Kidney epithelial cell (primary cell): ENCODE measurements at regions not wholly inside any gene's neighbourhood (a gene's known extent, or its start where the extent isn't known, plus 50 kb on each side); places are given as distances from the start of the nearest gene placed in this dataset.

ENCODE experiments used
- DNase-seq: peaks from one replicate; pipeline ENCODE4 v3.0.0-alpha.2; 2010; ENCODE audit warnings: low read depth
- H3K27me3 ChIP-seq: 2 replicates; pipeline ENCODE4 v1.6.0; 2011; ENCODE audit warnings: low read length; ENCODE audit not compliant: control insufficient read depth, insufficient read depth
- H3K36me3 ChIP-seq: 2 replicates; pipeline ENCODE4 v1.5.1; 2011; ENCODE audit warnings: low read length; ENCODE audit not compliant: control insufficient read depth, insufficient read depth
- H3K4me3 ChIP-seq: 2 replicates; pipeline ENCODE4 v1.5.1; 2011; ENCODE audit warnings: low read depth, mild to moderate bottlenecking, control low read depth, low read length
- TF ChIP-seq, protein P1 (sequence below): IDR thresholded peaks from 2 replicates; pipeline ENCODE4 v1.5.1; 2011; ENCODE audit warnings: mild to moderate bottlenecking, moderate library complexity, low read length, control low read depth, inconsistent platforms; ENCODE audit not compliant: insufficient read depth, poor library complexity, severe bottlenecking

GRCh38 chr13:22735011-22735995 is 445.5 kb upstream of the SGCG start:
- Histone ChIP-seq H3K4me3 (no peak overlapping the region), H3K27me3 (no peaks in the 10 kb centered on the region), H3K36me3 (no peaks in the 10 kb centered on the region)
- no peak for DNase-seq
- TF ChIP-seq, protein P1, sequence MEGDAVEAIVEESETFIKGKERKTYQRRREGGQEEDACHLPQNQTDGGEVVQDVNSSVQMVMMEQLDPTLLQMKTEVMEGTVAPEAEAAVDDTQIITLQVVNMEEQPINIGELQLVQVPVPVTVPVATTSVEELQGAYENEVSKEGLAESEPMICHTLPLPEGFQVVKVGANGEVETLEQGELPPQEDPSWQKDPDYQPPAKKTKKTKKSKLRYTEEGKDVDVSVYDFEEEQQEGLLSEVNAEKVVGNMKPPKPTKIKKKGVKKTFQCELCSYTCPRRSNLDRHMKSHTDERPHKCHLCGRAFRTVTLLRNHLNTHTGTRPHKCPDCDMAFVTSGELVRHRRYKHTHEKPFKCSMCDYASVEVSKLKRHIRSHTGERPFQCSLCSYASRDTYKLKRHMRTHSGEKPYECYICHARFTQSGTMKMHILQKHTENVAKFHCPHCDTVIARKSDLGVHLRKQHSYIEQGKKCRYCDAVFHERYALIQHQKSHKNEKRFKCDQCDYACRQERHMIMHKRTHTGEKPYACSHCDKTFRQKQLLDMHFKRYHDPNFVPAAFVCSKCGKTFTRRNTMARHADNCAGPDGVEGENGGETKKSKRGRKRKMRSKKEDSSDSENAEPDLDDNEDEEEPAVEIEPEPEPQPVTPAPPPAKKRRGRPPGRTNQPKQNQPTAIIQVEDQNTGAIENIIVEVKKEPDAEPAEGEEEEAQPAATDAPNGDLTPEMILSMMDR = peak; percentile 9

DNA sequence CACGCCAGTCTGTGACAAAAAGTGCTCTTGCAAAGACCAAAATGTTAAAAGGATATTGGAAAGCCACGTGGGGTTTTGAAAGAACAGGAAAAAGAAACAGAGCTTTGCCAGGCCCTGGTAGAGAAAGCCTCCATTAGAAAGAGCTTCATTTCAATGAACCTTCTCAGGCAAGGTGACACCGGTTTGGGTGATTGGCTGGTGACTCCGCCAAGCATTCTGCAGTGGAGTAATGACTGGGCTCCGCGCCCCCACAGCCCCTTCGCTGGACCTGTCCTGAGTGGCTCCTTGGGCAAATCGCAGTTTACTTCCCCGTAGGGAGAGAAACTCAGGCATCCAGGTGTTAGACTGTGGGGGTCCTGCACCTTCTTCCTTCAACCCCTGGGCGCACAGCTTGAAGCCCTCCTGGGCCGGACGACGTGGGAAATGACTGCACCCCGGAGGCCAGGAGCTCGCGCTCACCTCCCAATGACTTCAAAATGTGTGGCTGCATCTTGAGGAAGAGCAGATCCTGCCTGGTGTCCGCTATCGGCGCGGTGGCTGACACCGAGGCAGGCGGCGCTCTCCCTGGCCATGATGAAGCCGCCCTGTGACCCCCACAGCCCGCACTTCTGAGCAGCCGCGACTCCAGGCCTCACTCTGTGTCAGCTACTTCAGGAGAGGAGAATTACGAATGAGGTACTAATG is 444.6 kb upstream of the SGCG start:
- TF ChIP-seq, protein P1 = no peak
- no peaks in the 10 kb centered on the region for H3K36me3 ChIP-seq
- no peaks in the 10 kb centered on the region for H3K27me3 ChIP-seq
- H3K4me3 ChIP-seq = no peak overlapping the region
- no peak for DNase-seq

DNA sequence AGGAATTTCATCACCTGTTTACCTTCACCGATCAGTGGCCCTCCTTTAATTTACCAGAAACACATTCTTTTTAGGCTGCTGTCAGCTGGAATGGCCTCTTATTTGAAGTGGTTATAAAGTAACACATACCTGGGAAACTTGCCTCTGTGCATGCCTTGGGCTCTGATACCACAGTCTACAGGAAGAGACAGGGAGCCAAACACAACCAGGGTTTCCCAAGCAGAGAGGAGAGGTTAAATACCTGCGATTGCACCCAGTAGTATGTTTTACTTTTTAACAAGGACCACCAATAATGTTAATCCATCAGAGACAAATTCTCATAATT is 444.0 kb upstream of the SGCG start:
- no peaks in the 10 kb centered on the region for H3K27me3 ChIP-seq
- no peak for DNase-seq
- no peaks in the 10 kb centered on the region for H3K36me3 ChIP-seq
- no peak overlapping the region for H3K4me3 ChIP-seq
- TF ChIP-seq, protein P1 = no peak

GRCh38 chr13:22738357-22738756 is 442.4 kb upstream of the SGCG start:
- DNase-seq = no peak
- Histone ChIP-seq H3K4me3 (no peak overlapping the region), H3K36me3 (no peaks in the 10 kb centered on the region), H3K27me3 (no peaks in the 10 kb centered on the region)
- TF ChIP-seq, protein P1 = no peak

- DNase-seq = no peak
- no peaks in the 10 kb centered on the region for H3K27me3 ChIP-seq
- no peak overlapping the region for H3K4me3 ChIP-seq
- no peaks in the 10 kb centered on the region for H3K36me3 ChIP-seq
- TF ChIP-seq, protein P1 = peak; percentile 35
These were observed 440.5 kb upstream of the SGCG start for GRCh38 chr13:22740264-22740663.
